Adrenal gland (tissue), 5 donors: ENCODE measurements at regions not wholly inside any gene's neighbourhood (a gene's known extent, or its start where the extent isn't known, plus 50 kb on each side); places are given as distances from the start of the nearest gene placed in this dataset.

Experiments
- POLR2A ChIP-seq, 2 donors: fragments of 450-650 bp; IDR thresholded peaks; one replicate each; pipeline ENCODE4 v1.6.1; 2017; ENCODE audit warnings: antibody characterized with exemption in 2 of 2, mild to moderate bottlenecking in 2 of 2, moderate library complexity in 1 of 2
- TF ChIP-seq, protein P1 (sequence below), 6 experiments: fragments of 450-650 bp in 4 of 6; fragments of 200-600 bp in 2 of 6; sonication (generic) in 1 of 6; IDR thresholded peaks; 1 replicate in 5 of 6; 2 replicates in 1 of 6; pipeline versions ENCODE4 v1.5.1 to v1.8.0; 2016 to 2021; ENCODE audit warnings: antibody characterized with exemption in 6 of 6, mild to moderate bottlenecking in 2 of 6, moderate library complexity in 1 of 6
- donor health status: DM: no; HTN: no; CAD: no.

DNA sequence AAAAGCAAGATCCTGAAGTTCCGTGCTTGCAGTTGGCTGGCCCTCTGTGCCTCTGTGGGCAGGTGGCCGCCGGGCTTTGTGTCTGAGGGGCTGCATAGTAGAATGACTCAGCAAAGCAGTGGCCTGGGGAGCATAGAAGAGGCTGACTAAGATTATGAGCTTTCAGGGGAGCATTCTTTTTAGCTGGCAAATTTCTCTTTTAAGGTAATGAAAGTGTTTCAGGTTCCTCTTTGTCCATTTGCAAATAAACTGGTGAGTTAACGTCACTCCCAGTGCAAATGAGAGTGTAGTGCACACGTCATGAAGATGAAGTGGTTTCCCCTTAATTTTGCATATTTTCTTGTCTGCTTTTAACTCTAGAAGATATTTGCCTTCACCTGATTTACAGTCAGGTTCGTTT is 98.6 kb downstream of the BCL2L11 start:
- no peak for TF ChIP-seq POLR2A (IDR thresholded peaks at IDR 0.05)
- TF ChIP-seq, protein P1, sequence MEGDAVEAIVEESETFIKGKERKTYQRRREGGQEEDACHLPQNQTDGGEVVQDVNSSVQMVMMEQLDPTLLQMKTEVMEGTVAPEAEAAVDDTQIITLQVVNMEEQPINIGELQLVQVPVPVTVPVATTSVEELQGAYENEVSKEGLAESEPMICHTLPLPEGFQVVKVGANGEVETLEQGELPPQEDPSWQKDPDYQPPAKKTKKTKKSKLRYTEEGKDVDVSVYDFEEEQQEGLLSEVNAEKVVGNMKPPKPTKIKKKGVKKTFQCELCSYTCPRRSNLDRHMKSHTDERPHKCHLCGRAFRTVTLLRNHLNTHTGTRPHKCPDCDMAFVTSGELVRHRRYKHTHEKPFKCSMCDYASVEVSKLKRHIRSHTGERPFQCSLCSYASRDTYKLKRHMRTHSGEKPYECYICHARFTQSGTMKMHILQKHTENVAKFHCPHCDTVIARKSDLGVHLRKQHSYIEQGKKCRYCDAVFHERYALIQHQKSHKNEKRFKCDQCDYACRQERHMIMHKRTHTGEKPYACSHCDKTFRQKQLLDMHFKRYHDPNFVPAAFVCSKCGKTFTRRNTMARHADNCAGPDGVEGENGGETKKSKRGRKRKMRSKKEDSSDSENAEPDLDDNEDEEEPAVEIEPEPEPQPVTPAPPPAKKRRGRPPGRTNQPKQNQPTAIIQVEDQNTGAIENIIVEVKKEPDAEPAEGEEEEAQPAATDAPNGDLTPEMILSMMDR (IDR thresholded peaks at IDR 0.05), result no peak
